ENCODE measurements at regions not wholly inside any gene's neighbourhood (a gene's known extent, or its start where the extent isn't known, plus 50 kb on each side); places are given as distances from the start of the nearest gene placed in this dataset.

DNA sequence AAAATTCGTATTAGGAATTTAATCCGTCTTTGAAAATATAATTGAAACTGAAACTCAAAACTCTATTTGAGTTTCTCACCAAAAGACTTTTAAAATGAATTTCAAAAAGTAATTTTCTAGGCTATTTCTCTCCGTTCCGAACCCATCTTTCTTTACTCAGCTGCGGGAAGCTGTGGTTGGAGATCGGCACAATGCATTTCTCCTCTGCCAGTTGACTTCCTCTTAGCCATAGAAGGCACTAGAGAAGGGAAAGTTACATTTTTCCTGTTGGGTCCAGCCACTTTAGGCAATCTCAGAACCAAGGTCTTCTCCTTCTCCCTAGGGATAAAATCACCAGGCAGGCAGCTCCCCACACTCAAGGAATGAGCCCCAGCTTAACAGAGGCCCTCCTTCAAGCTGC, 133.6 kb upstream of the COL1A2 start:
- H3K4me1 Mint-ChIP-seq (ENCODE audit: low read depth, unreplicated experiment) = peaks cover 27% of the 10 kb centered on the region
- H3K9me3 Mint-ChIP-seq (ENCODE audit: unreplicated experiment) = no peaks in the 10 kb centered on the region
- no peaks in the 10 kb centered on the region for H3K36me3 Mint-ChIP-seq (ENCODE audit: unreplicated experiment)
- peaks cover 3% of the 10 kb centered on the region for H3K27me3 Mint-ChIP-seq (ENCODE audit: unreplicated experiment)
- H3K27ac Mint-ChIP-seq (ENCODE audit: unreplicated experiment) = no peak overlapping the region
- no peak overlapping the region for H3K4me3 Mint-ChIP-seq (ENCODE audit: unreplicated experiment)
- DNase-seq = no peak
- TF ChIP-seq, protein P1, sequence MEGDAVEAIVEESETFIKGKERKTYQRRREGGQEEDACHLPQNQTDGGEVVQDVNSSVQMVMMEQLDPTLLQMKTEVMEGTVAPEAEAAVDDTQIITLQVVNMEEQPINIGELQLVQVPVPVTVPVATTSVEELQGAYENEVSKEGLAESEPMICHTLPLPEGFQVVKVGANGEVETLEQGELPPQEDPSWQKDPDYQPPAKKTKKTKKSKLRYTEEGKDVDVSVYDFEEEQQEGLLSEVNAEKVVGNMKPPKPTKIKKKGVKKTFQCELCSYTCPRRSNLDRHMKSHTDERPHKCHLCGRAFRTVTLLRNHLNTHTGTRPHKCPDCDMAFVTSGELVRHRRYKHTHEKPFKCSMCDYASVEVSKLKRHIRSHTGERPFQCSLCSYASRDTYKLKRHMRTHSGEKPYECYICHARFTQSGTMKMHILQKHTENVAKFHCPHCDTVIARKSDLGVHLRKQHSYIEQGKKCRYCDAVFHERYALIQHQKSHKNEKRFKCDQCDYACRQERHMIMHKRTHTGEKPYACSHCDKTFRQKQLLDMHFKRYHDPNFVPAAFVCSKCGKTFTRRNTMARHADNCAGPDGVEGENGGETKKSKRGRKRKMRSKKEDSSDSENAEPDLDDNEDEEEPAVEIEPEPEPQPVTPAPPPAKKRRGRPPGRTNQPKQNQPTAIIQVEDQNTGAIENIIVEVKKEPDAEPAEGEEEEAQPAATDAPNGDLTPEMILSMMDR (IDR thresholded peaks at IDR 0.05; ENCODE audit: partially characterized antibody, unreplicated experiment) = no peak

DNA sequence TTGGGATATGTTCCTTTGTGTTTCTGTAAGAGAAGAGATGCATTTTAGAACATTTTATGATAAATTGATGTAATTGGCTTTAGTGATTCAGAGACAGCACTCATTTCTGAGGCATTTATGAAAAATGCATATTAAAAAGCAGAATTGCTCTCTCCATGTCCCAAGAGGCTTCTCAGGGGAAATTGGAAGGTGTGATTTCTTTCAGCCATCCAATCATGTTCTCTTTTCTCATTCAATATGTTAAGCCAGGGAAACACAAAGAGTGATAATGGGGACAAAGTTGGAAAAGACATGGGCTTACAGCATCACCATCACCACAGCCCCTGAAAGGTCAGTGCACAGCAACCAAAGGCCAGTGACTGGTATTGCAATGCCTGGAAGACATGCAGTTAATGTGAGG, 129.9 kb upstream of the COL1A2 start:
- H3K27me3 Mint-ChIP-seq (ENCODE audit: unreplicated experiment) = no peaks in the 10 kb centered on the region
- TF ChIP-seq, protein P1 (IDR thresholded peaks at IDR 0.05; ENCODE audit: partially characterized antibody, unreplicated experiment) = no peak
- H3K4me1 Mint-ChIP-seq (ENCODE audit: low read depth, unreplicated experiment) = peaks cover 8% of the 10 kb centered on the region
- DNase-seq = no peak
- H3K36me3 Mint-ChIP-seq (ENCODE audit: unreplicated experiment) = no peaks in the 10 kb centered on the region
- H3K4me3 Mint-ChIP-seq (ENCODE audit: unreplicated experiment) = no peak overlapping the region
- H3K9me3 Mint-ChIP-seq (ENCODE audit: unreplicated experiment) = no peaks in the 10 kb centered on the region
- H3K27ac Mint-ChIP-seq (ENCODE audit: unreplicated experiment) = no peak overlapping the region

DNA sequence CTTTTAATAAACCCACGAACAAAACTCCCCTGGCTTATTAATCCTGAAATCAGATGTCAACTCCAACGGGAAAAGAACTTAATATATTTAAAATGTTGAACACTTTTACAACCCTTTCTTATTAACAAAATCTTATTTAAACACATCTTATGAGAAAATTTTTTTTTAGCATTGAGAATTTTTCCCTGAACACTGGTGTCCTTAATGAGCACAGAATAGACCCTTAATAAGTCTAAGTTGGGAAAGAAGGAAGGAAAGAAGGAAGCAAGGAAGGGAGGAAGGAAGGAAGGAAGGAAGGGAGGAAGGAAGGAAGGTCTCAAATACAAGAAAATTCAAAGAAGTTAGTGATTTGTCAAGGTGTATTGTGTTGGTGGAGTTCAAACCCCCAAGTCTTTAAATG, 129.2 kb upstream of the COL1A2 start:
- TF ChIP-seq, protein P1 (IDR thresholded peaks at IDR 0.05; ENCODE audit: partially characterized antibody, unreplicated experiment) = no peak
- Mint-ChIP-seq H3K4me3 (ENCODE audit: unreplicated experiment) (no peak overlapping the region), H3K27me3 (ENCODE audit: unreplicated experiment) (no peaks in the 10 kb centered on the region), H3K36me3 (ENCODE audit: unreplicated experiment) (no peaks in the 10 kb centered on the region), H3K4me1 (ENCODE audit: low read depth, unreplicated experiment) (peaks cover 8% of the 10 kb centered on the region), H3K9me3 (ENCODE audit: unreplicated experiment) (no peaks in the 10 kb centered on the region), H3K27ac (ENCODE audit: unreplicated experiment) (no peak overlapping the region)
- no peak for DNase-seq

DNA sequence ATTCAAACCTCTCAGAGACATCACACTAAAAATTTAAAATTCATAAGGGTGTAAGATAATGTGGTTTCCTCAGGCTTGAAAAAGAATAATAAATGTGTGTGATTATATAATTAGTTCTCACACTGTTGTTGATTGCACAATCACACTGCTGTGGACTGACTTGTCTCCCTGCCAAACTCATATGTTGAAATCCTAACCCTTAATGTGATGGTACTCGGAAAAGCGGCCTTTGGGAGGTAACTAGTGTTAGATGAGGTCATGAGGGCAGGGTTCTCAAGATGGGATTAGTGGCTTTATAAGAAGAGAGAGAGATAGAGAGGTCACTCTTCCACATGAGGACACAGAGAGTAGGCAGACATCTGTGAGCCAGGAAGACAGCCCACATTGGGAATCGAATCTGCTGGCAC, 128.5 kb upstream of the COL1A2 start:
- TF ChIP-seq, protein P1 (IDR thresholded peaks at IDR 0.05; ENCODE audit: partially characterized antibody, unreplicated experiment) = no peak
- H3K4me3 Mint-ChIP-seq (ENCODE audit: unreplicated experiment) = no peak overlapping the region
- no peaks in the 10 kb centered on the region for H3K36me3 Mint-ChIP-seq (ENCODE audit: unreplicated experiment)
- H3K27ac Mint-ChIP-seq (ENCODE audit: unreplicated experiment) = no peak overlapping the region
- no peak for DNase-seq
- H3K4me1 Mint-ChIP-seq (ENCODE audit: low read depth, unreplicated experiment) = peaks cover 9% of the 10 kb centered on the region
- H3K9me3 Mint-ChIP-seq (ENCODE audit: unreplicated experiment) = no peaks in the 10 kb centered on the region
- H3K27me3 Mint-ChIP-seq (ENCODE audit: unreplicated experiment) = no peaks in the 10 kb centered on the region

DNA sequence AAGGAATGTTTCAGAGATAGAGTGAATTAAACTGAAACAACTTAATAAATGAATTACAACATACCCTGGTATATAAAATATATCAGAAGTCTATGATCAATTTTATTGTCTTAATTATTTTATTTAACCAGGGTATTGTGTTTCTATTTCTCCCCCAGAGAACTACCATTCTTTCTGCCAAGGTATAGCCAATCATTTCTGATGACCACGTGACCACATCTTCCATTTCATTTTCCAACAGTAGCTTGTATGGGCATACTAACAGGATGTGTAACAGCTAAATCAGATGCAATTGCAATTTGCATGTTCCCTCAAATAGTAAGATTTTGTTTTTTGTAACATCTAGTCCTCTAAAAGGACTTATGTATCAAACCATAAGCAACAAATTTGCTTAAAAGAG, 123.9 kb upstream of the COL1A2 start:
- Mint-ChIP-seq H3K4me1 (ENCODE audit: low read depth, unreplicated experiment) (peaks cover 5% of the 10 kb centered on the region), H3K27ac (ENCODE audit: unreplicated experiment) (no peak overlapping the region), H3K9me3 (ENCODE audit: unreplicated experiment) (no peaks in the 10 kb centered on the region), H3K27me3 (ENCODE audit: unreplicated experiment) (no peaks in the 10 kb centered on the region), H3K36me3 (ENCODE audit: unreplicated experiment) (no peaks in the 10 kb centered on the region), H3K4me3 (ENCODE audit: unreplicated experiment) (no peak overlapping the region)
- DNase-seq = no peak
- TF ChIP-seq, protein P1 (IDR thresholded peaks at IDR 0.05; ENCODE audit: partially characterized antibody, unreplicated experiment) = no peak
